ENCODE measurements at regions not wholly inside any gene's neighbourhood (a gene's known extent, or its start where the extent isn't known, plus 50 kb on each side); places are given as distances from the start of the nearest gene placed in this dataset.
A peak's percentile ranks its signal among the peaks of the same experiment; 100 is the strongest.

GRCh38 chr3:187568171-187568570 is 102.0 kb downstream of the SST start:
- H2BK20ac ChIP-seq (ENCODE audit: low read length) = no peak overlapping the region
- H3K18ac ChIP-seq (ENCODE audit: extremely low read depth, low read length) = no peak overlapping the region
- H4K5ac ChIP-seq (ENCODE audit: insufficient read length, low read depth, low read length) = no peak overlapping the region
- H4K91ac ChIP-seq (replicated peaks; ENCODE audit: insufficient read length, low read length) = peak overlapping the region; percentile 61
- H4K20me1 ChIP-seq (replicated peaks in 1 of 2; ENCODE audit: control insufficient read depth in 1 of 2, insufficient read depth in 2 of 2, low read length in 2 of 2) = no peaks in the 10 kb centered on the region
- no peak overlapping the region for H3K14ac ChIP-seq (ENCODE audit: insufficient read length)
- H4K8ac ChIP-seq (ENCODE audit: extremely low read depth, insufficient read depth, low read length) = no peak overlapping the region; the same call in 1 of the 2 replicates
- FAIRE-seq (no peak), DNase-seq (ENCODE audit: low read depth in 1 of 2, low spot score in 2 of 2) (no peak)
- H3K79me1 ChIP-seq (ENCODE audit: low read depth, low read length) = no peaks in the 10 kb centered on the region
- POLR2A ChIA-PET (ENCODE audit: partially characterized antibody) = interaction anchor here (0.8 to 1.0 kb wide), 2 partner anchors 102 to 309 kb away, joined by 3 to 4 read pairs; no protein-coding TSS in a partner anchor
- peak overlapping the region; percentile 50 for H2BK120ac ChIP-seq (replicated peaks; ENCODE audit: low read depth, low read length)
- no peak overlapping the region for H3K27ac ChIP-seq (ENCODE audit: low read depth, low read length)
- H3K27me3 ChIP-seq (replicated peaks in 1 of 4; ENCODE audit: control insufficient read depth in 3 of 4, extremely low read depth in 1 of 4, insufficient read depth in 3 of 4, low read length in 3 of 4) = no peaks in the 10 kb centered on the region
- no peak overlapping the region for H2BK15ac ChIP-seq (ENCODE audit: low read length)
- H3K9ac ChIP-seq (replicated peaks in 1 of 4; ENCODE audit: extremely low read depth in 1 of 4, low read depth in 3 of 4, low read length in 3 of 4) = no peak overlapping the region
- H3K4me2 ChIP-seq (ENCODE audit: insufficient read depth in 1 of 2, low read depth in 2 of 2, low read length in 2 of 2) = no peak overlapping the region
- H2AFZ ChIP-seq (ENCODE audit: low read length) = 0 out of 2 replicates have a peak overlapping the region, but pooled peaks have one; percentile 11
- H2AK5ac ChIP-seq (ENCODE audit: low read depth, low read length) = no peak overlapping the region
- peak overlapping the region; percentile 78 for H2BK12ac ChIP-seq (ENCODE audit: low read depth, low read length)
- no peak overlapping the region for H3K23ac ChIP-seq (ENCODE audit: insufficient read length)
- CTCF ChIA-PET (ENCODE audit: partially characterized antibody) = interaction anchor here (0.6 to 5.5 kb wide), 4 partner anchors 42 to 259 kb away, joined by 3 to 34 read pairs (median 3); no protein-coding TSS in a partner anchor
- no peak overlapping the region for H3K56ac ChIP-seq (replicated peaks; ENCODE audit: insufficient read length, low read depth, low read length)
- H2BK5ac ChIP-seq (ENCODE audit: low read depth, low read length) = peak overlapping the region; percentile 38; the same call in 1 of the 2 replicates
- H3K36me3 ChIP-seq (ENCODE audit: control insufficient read depth in 2 of 4, insufficient read depth in 4 of 4, low read length in 3 of 4) = no peaks in the 10 kb centered on the region
- H3K79me2 ChIP-seq (ENCODE audit: control insufficient read depth in 1 of 2, insufficient read depth in 2 of 2, low read length in 2 of 2) = no peaks in the 10 kb centered on the region
- no peaks in the 10 kb centered on the region for H3K9me3 ChIP-seq (ENCODE audit: insufficient read depth in 2 of 2, low read depth in 1 of 2, low read length in 1 of 2)
- peaks cover 0 to 13% (median 7%) of the 10 kb centered on the region in 4 experiments; a peak in 6 of 7 replicates for H3K4me1 ChIP-seq (replicated peaks in 1 of 4; ENCODE audit: control insufficient read depth in 3 of 4, insufficient read depth in 4 of 4, low read length in 3 of 4)
- H3K4ac ChIP-seq (replicated peaks; ENCODE audit: insufficient read length, low read depth, low read length) = no peak overlapping the region
- H3K4me3 ChIP-seq (ENCODE audit: extremely low read depth in 1 of 4, insufficient read depth in 2 of 4, low read depth in 3 of 4, low read length in 4 of 4) = no peak overlapping the region
- H3K23me2 ChIP-seq (ENCODE audit: low read depth, low read length) = no peaks in the 10 kb centered on the region
- 86% methylated on average over 4 of the region's 4 CpGs; no CpG with 5 or more reads in 1 of the 2 experiments for WGBS, 2 experiments (ENCODE audit: extremely low coverage in 1 of 2, insufficient coverage in 1 of 2, insufficient read length in 1 of 2, insufficient replicate concordance in 2 of 2, low coverage in 1 of 2, low lambda C conversion rate in 2 of 2, missing lambda C conversion rate in 1 of 2)
- TF ChIP-seq USF2 (IDR thresholded peaks at IDR 0.05; ENCODE audit: low read length) = no peak
- TF ChIP-seq SAP30 (IDR thresholded peaks at IDR 0.05; ENCODE audit: insufficient read depth, insufficient replicate concordance, low read length) = no peak
- no peak for TF ChIP-seq TEAD4 (IDR thresholded peaks at IDR 0.05; ENCODE audit: low read depth, low read length)
- TF ChIP-seq RBBP5 (IDR thresholded peaks at IDR 0.05; ENCODE audit: borderline replicate concordance, low read depth, low read length) = no peak
- no peak for TF ChIP-seq CEBPB (IDR thresholded peaks at IDR 0.05; ENCODE audit: low read depth, low read length)
- no peak for TF ChIP-seq ATF3 (IDR thresholded peaks at IDR 0.05; ENCODE audit: insufficient read depth, low read depth, low read length)
- TF ChIP-seq KDM4A (IDR thresholded peaks at IDR 0.05; ENCODE audit: low read depth, low read length, severe bottlenecking) = no peak
- TF ChIP-seq SP2 (IDR thresholded peaks at IDR 0.05; ENCODE audit: low read length) = no peak
- TF ChIP-seq CHD1 (IDR thresholded peaks at IDR 0.05; ENCODE audit: low read depth, low read length) = no peak
- TF ChIP-seq KDM5A (IDR thresholded peaks at IDR 0.05; ENCODE audit: low read length) = no peak
- no peak for TF ChIP-seq CBX8 (IDR thresholded peaks at IDR 0.05; ENCODE audit: borderline replicate concordance, low read depth, low read length)
- TF ChIP-seq HDAC6 (IDR thresholded peaks at IDR 0.05; ENCODE audit: low read depth, low read length) = no peak
- TF ChIP-seq TAF7 (optimal IDR thresholded peaks at IDR 0.05; ENCODE audit: borderline replicate concordance, low read depth, low read length) = no peak

All from H1 (cell line).